ENCODE measurements at regions not wholly inside any gene's neighbourhood (a gene's known extent, or its start where the extent isn't known, plus 50 kb on each side); places are given as distances from the start of the nearest gene placed in this dataset.

GRCh38 chr10:78314651-78315050 is 281.0 kb downstream of the RPS24 start:
- TF ChIP-seq, protein P1, sequence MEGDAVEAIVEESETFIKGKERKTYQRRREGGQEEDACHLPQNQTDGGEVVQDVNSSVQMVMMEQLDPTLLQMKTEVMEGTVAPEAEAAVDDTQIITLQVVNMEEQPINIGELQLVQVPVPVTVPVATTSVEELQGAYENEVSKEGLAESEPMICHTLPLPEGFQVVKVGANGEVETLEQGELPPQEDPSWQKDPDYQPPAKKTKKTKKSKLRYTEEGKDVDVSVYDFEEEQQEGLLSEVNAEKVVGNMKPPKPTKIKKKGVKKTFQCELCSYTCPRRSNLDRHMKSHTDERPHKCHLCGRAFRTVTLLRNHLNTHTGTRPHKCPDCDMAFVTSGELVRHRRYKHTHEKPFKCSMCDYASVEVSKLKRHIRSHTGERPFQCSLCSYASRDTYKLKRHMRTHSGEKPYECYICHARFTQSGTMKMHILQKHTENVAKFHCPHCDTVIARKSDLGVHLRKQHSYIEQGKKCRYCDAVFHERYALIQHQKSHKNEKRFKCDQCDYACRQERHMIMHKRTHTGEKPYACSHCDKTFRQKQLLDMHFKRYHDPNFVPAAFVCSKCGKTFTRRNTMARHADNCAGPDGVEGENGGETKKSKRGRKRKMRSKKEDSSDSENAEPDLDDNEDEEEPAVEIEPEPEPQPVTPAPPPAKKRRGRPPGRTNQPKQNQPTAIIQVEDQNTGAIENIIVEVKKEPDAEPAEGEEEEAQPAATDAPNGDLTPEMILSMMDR (IDR thresholded peaks at IDR 0.05) = no peak
- no peak for TF ChIP-seq POLR2A (IDR thresholded peaks at IDR 0.05)
